ENCODE measurements at regions not wholly inside any gene's neighbourhood (a gene's known extent, or its start where the extent isn't known, plus 50 kb on each side); places are given as distances from the start of the nearest gene placed in this dataset.

DNA sequence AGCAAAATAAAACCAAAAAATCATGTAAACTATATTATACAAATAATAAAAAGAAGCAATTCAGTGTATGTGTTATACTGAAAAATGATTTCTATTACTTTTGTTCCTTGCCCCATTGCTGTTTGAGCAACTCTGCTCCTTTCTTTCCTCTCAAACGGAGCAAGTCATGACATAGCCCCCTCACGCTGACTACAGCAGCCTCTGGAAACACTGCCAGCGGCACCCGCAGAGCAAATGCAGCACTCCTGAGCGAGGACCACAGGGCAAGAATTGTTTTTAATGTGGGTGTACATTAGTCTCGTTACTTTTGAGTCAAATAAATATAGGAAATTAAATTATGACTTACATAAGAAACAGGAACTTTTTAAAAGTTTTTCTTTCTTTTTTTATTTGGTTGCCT is 350.1 kb upstream of the HSF2 start:
- TF ChIP-seq TBP (CRISPR knock-in tag; IDR thresholded peaks at IDR 0.05) (no peak), EZH2 (conservative IDR thresholded peaks at IDR 0.05; ENCODE audit: low read depth, low read length) (no peak)
- TF ChIP-seq, protein P1, sequence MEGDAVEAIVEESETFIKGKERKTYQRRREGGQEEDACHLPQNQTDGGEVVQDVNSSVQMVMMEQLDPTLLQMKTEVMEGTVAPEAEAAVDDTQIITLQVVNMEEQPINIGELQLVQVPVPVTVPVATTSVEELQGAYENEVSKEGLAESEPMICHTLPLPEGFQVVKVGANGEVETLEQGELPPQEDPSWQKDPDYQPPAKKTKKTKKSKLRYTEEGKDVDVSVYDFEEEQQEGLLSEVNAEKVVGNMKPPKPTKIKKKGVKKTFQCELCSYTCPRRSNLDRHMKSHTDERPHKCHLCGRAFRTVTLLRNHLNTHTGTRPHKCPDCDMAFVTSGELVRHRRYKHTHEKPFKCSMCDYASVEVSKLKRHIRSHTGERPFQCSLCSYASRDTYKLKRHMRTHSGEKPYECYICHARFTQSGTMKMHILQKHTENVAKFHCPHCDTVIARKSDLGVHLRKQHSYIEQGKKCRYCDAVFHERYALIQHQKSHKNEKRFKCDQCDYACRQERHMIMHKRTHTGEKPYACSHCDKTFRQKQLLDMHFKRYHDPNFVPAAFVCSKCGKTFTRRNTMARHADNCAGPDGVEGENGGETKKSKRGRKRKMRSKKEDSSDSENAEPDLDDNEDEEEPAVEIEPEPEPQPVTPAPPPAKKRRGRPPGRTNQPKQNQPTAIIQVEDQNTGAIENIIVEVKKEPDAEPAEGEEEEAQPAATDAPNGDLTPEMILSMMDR (CRISPR knock-in tag; IDR thresholded peaks at IDR 0.05), result no peak
- TF ChIP-seq, protein P2, sequence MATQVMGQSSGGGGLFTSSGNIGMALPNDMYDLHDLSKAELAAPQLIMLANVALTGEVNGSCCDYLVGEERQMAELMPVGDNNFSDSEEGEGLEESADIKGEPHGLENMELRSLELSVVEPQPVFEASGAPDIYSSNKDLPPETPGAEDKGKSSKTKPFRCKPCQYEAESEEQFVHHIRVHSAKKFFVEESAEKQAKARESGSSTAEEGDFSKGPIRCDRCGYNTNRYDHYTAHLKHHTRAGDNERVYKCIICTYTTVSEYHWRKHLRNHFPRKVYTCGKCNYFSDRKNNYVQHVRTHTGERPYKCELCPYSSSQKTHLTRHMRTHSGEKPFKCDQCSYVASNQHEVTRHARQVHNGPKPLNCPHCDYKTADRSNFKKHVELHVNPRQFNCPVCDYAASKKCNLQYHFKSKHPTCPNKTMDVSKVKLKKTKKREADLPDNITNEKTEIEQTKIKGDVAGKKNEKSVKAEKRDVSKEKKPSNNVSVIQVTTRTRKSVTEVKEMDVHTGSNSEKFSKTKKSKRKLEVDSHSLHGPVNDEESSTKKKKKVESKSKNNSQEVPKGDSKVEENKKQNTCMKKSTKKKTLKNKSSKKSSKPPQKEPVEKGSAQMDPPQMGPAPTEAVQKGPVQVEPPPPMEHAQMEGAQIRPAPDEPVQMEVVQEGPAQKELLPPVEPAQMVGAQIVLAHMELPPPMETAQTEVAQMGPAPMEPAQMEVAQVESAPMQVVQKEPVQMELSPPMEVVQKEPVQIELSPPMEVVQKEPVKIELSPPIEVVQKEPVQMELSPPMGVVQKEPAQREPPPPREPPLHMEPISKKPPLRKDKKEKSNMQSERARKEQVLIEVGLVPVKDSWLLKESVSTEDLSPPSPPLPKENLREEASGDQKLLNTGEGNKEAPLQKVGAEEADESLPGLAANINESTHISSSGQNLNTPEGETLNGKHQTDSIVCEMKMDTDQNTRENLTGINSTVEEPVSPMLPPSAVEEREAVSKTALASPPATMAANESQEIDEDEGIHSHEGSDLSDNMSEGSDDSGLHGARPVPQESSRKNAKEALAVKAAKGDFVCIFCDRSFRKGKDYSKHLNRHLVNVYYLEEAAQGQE (IDR thresholded peaks at IDR 0.05; ENCODE audit: borderline replicate concordance in 1 of 2, low read depth in 1 of 2, low read length in 2 of 2), result no peak
